Esophagus squamous epithelium (tissue), 5 donors: ENCODE measurements at regions not wholly inside any gene's neighbourhood (a gene's known extent, or its start where the extent isn't known, plus 50 kb on each side); places are given as distances from the start of the nearest gene placed in this dataset.

Experiments used
- DNase-seq: peaks from one replicate; lab custom pipeline; 2025; lab: John Stamatoyannopoulos, UW
- H3K27ac ChIP-seq, 4 donors: fragments of 200-600 bp; sonication (generic); one replicate each; pipeline ENCODE4 v1.5.1; 2016 to 2019; ENCODE audit warnings: mild to moderate bottlenecking in 1 of 4
- H3K27me3 ChIP-seq, 4 donors: fragments of 200-600 bp; sonication (generic); 1 replicate in 3 of 4; 2 replicates in 1 of 4; pipeline versions ENCODE4 v1.5.1 to v1.6.0; 2017 to 2021; ENCODE audit warnings: antibody characterized with exemption in 1 of 4
- H3K36me3 ChIP-seq, 3 donors: fragments of 200-600 bp; sonication (generic); one replicate each; pipeline ENCODE4 v1.5.1; 2016 to 2019
- H3K4me1 ChIP-seq, 3 donors: fragments of 200-600 bp; sonication (generic); one replicate each; pipeline ENCODE4 v1.5.1; 2017 to 2019
- H3K4me3 ChIP-seq, 4 donors: fragments of 200-600 bp; sonication (generic); 1 replicate in 3 of 4; 2 replicates in 1 of 4; pipeline ENCODE4 v1.5.1; 2016 to 2019; ENCODE audit warnings: mild to moderate bottlenecking in 2 of 4, moderate library complexity in 1 of 4
- H3K9me3 ChIP-seq, 3 donors: fragments of 200-600 bp; sonication (generic); one replicate each; pipeline ENCODE4 v1.5.1; 2016 to 2019
- POLR2A ChIP-seq, 4 donors: fragments of 450-650 bp; IDR thresholded peaks; one replicate each; pipeline ENCODE4 v1.6.1; 2017; ENCODE audit warnings: antibody characterized with exemption in 4 of 4, mild to moderate bottlenecking in 4 of 4, moderate library complexity in 3 of 4
- WGBS, 2 donors: methylation state at CpG; one replicate each; pipeline ENCODE4 v1.1.5; 2018; 5-methylcytosine and 5-hydroxymethylcytosine counted together
- intact Hi-C: fragments of 100-400 bp; cut with DNase I; formaldehyde crosslinking; loops from one replicate; pipeline ENCODE4 v1.15.0; 2022
- TF ChIP-seq, protein P1 (sequence below), 6 experiments: fragments of 450-650 bp in 4 of 6; fragments of 200-600 bp in 2 of 6; sonication (generic) in 2 of 6; IDR thresholded peaks; one replicate each; pipeline ENCODE4 v1.5.1; 2016 to 2019; ENCODE audit warnings: antibody characterized with exemption in 6 of 6, mild to moderate bottlenecking in 4 of 6, moderate library complexity in 4 of 6
- donor health status: DM: yes; HTN: yes; CAD: no.

DNA sequence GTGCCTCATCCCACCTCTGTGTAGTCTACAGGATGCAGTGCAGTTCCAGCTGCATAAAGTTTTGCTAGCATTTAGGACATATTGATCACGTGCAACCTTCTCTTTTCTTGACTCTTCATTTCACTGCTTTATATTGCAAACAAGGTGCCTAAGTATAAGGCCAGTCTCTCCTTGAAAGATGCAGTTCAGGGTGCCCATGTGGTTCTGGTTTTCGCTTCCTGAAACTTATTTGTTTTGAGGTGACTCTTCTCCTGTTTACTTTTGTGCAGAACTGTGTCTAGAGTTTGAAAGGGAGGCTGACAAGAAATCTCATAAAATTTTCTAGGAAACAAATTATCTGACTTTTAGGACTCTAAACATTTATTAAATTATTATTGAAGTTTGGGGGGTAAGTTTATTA is 189.9 kb downstream of the UBE2E3 start:
- no peaks in the 10 kb centered on the region for H3K36me3 ChIP-seq
- WGBS, 2 donors: 53 to 66% methylated on average over 2 of the region's 2 CpGs
- H3K4me1 ChIP-seq: no peaks in the 10 kb centered on the region
- no peaks in the 10 kb centered on the region for H3K9me3 ChIP-seq
- H3K27me3 ChIP-seq: no peaks in the 10 kb centered on the region
- no peak for DNase-seq
- intact Hi-C loops: no loop called here
- H3K4me3 ChIP-seq: no peak overlapping the region
- H3K27ac ChIP-seq: no peak overlapping the region
- TF ChIP-seq, protein P1, sequence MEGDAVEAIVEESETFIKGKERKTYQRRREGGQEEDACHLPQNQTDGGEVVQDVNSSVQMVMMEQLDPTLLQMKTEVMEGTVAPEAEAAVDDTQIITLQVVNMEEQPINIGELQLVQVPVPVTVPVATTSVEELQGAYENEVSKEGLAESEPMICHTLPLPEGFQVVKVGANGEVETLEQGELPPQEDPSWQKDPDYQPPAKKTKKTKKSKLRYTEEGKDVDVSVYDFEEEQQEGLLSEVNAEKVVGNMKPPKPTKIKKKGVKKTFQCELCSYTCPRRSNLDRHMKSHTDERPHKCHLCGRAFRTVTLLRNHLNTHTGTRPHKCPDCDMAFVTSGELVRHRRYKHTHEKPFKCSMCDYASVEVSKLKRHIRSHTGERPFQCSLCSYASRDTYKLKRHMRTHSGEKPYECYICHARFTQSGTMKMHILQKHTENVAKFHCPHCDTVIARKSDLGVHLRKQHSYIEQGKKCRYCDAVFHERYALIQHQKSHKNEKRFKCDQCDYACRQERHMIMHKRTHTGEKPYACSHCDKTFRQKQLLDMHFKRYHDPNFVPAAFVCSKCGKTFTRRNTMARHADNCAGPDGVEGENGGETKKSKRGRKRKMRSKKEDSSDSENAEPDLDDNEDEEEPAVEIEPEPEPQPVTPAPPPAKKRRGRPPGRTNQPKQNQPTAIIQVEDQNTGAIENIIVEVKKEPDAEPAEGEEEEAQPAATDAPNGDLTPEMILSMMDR (IDR thresholded peaks at IDR 0.05): no peak
- TF ChIP-seq POLR2A (IDR thresholded peaks at IDR 0.05): no peak

DNA sequence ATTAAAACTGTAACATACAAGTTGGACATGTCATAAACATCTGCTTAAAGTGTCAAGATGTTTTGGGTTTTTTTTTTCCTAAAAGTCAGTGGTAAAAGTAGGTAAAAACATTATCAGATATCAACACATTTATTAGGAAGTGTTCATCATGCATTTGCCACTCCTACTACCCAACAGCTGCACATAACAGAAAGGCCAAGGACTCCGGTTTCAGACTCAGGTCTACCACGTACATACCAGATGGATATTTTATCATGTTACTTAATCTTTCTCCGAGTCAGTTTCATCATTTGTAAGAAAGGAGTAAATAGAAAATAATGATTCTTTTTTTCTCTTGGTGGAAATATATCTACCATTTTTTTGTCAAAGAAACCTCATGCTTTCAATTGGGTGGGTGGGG is 192.3 kb downstream of the UBE2E3 start:
- intact Hi-C loops: no loop called here
- no peak for TF ChIP-seq POLR2A (IDR thresholded peaks at IDR 0.05)
- TF ChIP-seq, protein P1 (IDR thresholded peaks at IDR 0.05): no peak

DNA sequence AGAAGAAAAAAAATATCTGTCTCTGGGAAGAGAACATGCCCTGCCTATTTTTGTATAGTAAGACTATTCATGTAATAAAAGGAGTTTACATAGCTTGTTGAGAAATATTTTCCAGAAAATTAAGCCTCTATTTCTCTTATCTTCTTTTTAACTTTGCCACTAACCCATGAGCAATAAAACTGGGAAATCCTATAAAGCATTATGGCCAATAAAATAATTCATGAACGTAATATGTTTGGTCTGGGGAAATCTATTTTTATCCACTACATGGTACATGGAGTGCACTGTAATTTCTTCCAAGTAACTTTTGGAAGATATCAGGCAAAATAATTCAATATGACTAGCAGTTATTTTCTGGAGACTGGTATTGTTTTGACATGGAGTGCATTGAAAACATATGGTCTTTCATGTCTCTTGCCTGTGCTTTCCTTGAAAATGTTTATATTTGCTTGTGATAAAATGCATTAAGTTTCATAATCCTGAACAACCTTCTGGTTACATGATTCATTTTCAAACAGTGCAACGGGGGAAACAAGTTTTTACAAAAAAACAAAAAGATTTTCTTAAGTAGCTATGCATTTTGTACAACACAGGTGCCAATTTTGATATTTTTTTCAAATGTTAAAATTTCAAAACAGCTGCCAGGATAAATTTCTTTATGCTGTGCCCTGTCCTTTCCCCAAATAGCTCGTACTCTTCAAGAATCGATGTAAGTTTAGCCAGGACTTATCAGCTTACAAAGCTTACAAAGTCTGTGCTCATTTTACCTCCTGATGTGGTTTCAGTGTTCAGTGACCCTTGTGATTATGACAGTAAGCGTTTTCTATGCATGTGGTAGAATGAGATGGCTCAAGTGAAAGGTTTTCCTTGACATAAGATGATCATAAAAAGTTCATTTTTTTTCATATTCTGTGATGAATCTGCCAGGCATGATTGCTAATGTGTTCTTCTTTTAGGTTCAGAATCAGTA is 194.5 kb downstream of the UBE2E3 start:
- TF ChIP-seq, protein P1 (IDR thresholded peaks at IDR 0.05): no peak
- no peak for TF ChIP-seq POLR2A (IDR thresholded peaks at IDR 0.05)

More for the DNA sequence above, 192.3 kb downstream of the UBE2E3 start:
- Histone ChIP-seq H3K4me3 (no peak overlapping the region), H3K9me3 (no peaks in the 10 kb centered on the region), H3K27ac (no peak overlapping the region), H3K36me3 (no peaks in the 10 kb centered on the region), H3K4me1 (no peaks in the 10 kb centered on the region), H3K27me3 (no peaks in the 10 kb centered on the region)
- 79 to 85% methylated on average over 3 of the region's 3 CpGs for WGBS, 2 donors
- no peak for DNase-seq

DNA sequence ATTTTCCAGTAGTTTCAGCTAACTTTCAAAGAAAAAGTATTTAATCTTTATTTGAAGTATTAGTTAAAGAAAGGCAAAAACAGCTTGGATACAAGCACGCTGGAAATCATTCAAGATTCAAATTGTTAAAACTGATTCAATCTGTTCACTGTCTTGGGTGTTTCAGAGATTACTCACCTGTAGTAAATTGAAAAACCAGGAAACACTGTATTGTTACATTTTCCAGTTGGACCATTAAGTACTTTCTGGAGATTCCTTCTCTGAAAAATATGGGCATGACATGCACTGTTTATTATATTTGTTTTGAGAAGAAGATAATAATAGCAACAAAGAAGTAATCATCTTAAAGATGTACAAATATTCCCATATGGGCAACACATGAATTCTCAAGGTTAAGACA is 196.1 kb downstream of the UBE2E3 start:
- DNase-seq: no peak
- no peak overlapping the region for H3K27ac ChIP-seq
- 55 to 70% methylated on average over 1 of the region's 1 CpG for WGBS, 2 donors
- no peaks in the 10 kb centered on the region for H3K4me1 ChIP-seq
- H3K36me3 ChIP-seq: no peaks in the 10 kb centered on the region
- H3K9me3 ChIP-seq: no peaks in the 10 kb centered on the region
- H3K4me3 ChIP-seq: no peak overlapping the region
- intact Hi-C loops: no loop called here
- H3K27me3 ChIP-seq: no peaks in the 10 kb centered on the region
- no peak for TF ChIP-seq POLR2A (IDR thresholded peaks at IDR 0.05)
- TF ChIP-seq, protein P1 (IDR thresholded peaks at IDR 0.05): no peak

More for the DNA sequence above, 194.5 kb downstream of the UBE2E3 start:
- Histone ChIP-seq H3K4me3 (no peak overlapping the region), H3K9me3 (no peaks in the 10 kb centered on the region), H3K36me3 (no peaks in the 10 kb centered on the region), H3K4me1 (no peaks in the 10 kb centered on the region), H3K27ac (no peak overlapping the region), H3K27me3 (no peaks in the 10 kb centered on the region)
- 37 to 42% methylated on average over 5 of the region's 5 CpGs for WGBS, 2 donors
- no peak for DNase-seq
- intact Hi-C loops: no loop called here

DNA sequence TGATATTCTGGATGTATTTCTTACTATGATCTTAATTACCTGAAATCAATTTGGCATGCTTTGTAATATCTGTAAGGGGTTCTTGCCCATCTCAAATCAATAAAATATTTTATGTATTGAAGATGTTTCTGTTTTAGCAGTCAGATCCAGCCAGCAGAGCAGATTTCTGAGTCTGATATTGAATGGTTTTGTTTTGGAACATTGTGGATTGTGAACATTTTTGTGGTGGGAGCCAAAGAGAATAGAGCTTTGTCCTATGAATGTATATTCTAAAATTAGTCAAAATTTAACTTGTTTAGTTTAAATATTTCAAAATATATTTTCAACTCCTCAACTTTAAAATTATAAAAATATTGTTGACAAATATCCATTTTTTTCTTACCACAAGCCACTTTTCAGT is 197.0 kb downstream of the UBE2E3 start:
- no peaks in the 10 kb centered on the region for H3K27me3 ChIP-seq
- H3K4me1 ChIP-seq: no peaks in the 10 kb centered on the region
- no peaks in the 10 kb centered on the region for H3K36me3 ChIP-seq
- intact Hi-C loops: no loop called here
- H3K27ac ChIP-seq: no peak overlapping the region
- DNase-seq: no peak
- H3K9me3 ChIP-seq: no peaks in the 10 kb centered on the region
- H3K4me3 ChIP-seq: no peak overlapping the region
- no peak for TF ChIP-seq POLR2A (IDR thresholded peaks at IDR 0.05)
- TF ChIP-seq, protein P1 (IDR thresholded peaks at IDR 0.05): no peak
